ENCODE measurements at regions not wholly inside any gene's neighbourhood (a gene's known extent, or its start where the extent isn't known, plus 50 kb on each side); places are given as distances from the start of the nearest gene placed in this dataset.
"Not testable (repeated sequence)": the region's sequence is repeated elsewhere in the genome, so short reads cannot be mapped to it uniquely, and the experiment has no call there.

DNA sequence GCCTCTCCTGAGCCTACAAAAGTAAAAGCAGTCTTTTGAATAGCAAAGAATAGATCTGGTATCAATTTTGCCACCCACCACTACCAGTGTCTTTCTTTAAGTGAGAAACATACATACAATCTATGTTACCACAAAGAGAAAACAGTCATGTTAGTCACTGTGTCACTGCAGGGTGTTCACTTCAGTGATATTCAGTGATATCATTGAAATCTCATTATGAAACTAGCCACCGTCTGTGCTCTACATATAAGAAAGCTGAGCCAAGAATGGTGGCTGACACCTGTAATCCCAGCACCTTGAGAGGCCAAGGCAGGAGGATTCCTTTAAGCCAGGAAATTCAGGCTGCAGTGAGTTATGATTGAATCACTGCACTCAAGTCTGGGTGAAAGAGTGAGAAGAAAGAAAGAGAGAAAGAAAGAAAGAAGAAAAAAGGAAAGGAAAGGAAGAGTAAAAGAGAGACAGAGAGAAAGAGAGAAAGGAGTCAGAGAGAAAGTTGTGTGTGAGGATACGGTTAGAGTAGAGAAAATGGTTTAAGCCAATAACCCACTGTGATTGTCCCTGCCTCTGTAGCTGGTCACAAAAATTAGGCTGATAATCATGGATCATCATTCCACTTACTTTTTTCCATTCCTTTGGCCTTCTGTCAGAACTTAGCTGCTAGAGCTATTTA lies 847.1 kb downstream of the FAM181B start:
- DNase-seq, result no peak

- no peak for DNase-seq
These were observed 859.0 kb downstream of the FAM181B start for GRCh38 chr11:81874635-81875034.

GRCh38 chr11:81870815-81871214 lies 862.8 kb downstream of the FAM181B start:
- no peak for DNase-seq

GRCh38 chr11:81870066-81870412 lies 863.6 kb downstream of the FAM181B start:
- no peak for DNase-seq

DNA sequence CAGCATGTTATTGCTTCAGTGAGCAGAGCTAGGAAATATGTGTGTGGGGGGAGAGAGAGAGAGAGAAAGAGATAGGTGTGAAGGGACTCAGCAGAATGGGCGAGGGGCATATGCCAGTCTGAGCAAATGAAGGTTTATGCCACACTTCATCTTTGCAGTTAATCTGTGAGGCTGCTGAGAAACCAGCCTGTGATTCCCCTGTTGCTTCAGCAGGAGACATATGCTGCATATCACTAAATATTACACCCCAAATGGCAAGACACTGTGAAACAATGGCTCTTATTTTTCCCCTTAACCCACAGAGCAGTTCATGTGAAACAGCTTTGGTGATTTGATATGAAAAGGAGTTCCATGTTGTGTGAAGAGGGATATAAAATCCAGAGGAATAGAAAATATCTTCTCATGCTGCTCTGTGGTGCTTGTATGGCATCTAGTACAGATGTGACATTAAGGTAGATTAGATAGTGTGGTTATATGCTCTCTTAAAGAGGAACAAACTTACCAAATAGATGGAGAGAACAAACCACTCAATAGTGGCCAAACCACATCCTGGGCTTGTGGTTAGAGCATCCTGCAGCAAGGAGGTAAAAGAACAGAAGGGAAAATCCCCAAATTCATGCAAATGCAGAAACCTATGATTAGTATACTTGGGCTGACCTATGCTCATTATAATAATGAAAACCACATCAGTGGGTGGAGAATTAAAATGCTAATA lies 864.2 kb downstream of the FAM181B start:
- DNase-seq, result no peak

GRCh38 chr11:81866896-81867295 lies 866.8 kb downstream of the FAM181B start:
- no peak for DNase-seq

GRCh38 chr11:81857386-81857785 lies 876.3 kb downstream of the FAM181B start:
- peak; percentile 14 for DNase-seq

- no peak for DNase-seq
These were observed 879.9 kb downstream of the FAM181B start for GRCh38 chr11:81853791-81854190.

GRCh38 chr11:81852896-81853295 lies 880.8 kb downstream of the FAM181B start:
- DNase-seq, result peak; percentile 18

- DNase-seq, result peak; percentile 43
These were observed 893.3 kb downstream of the FAM181B start for GRCh38 chr11:81840380-81840779.

DNA sequence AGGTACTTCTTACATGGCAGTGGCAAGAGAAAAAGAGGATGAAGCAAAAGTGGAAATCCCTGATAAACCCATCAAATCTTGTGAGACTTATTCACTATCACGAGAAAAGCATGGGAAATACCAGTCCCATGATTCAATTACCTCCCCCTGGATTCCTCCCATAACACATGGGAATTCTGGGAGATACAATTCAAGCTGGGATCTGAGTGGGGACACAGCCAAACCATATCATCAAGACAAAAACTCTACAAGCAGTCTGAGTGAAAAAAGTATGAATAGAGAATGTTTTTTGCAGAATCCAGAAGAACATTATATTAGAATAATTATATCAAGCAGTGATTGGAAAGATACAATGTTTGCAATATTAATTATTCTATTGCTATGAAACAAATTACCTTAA lies 893.7 kb downstream of the FAM181B start:
- DNase-seq, result no peak

DNA sequence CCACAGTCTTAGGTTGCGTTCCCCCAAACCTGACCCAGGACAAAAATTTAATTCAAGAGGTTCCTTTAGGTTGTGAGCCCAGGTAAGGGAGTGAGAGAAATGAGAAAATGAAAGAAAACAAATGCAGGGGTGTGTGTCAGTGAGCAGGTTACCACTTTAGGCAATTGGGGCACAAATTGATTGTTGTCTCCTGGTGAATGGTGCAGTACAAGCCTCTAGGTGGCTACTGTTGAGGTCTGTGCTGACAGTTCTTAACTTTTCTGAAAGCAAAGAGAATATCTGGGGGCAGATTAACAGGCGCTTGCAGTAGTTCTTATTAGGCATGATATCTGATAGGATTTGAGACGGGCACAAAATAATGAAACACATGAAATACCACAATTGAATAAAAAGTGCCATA lies 894.6 kb downstream of the FAM181B start:
- no peak for DNase-seq

DNA sequence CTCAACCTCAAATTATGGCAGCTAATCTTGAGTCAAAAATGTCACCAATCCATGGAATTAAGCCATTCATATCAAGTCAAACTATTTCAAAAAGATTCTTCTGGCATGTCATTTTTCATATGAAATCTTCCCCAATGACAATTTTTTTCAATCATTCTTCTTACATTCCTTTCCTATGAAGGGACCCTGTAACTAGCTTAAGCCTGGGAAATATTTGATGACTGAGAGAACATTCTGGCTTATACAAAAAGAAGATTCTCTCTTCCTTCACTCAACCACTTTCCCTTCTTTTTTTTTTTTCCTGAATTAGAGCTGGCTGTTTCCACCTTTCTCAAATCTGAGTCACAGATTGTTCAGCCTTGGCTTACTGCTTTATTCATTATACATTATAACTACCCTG lies 903.7 kb downstream of the FAM181B start:
- no peak for DNase-seq

- DNase-seq, result no peak
These were observed 908.3 kb downstream of the FAM181B start for GRCh38 chr11:81825346-81825745.

DNA sequence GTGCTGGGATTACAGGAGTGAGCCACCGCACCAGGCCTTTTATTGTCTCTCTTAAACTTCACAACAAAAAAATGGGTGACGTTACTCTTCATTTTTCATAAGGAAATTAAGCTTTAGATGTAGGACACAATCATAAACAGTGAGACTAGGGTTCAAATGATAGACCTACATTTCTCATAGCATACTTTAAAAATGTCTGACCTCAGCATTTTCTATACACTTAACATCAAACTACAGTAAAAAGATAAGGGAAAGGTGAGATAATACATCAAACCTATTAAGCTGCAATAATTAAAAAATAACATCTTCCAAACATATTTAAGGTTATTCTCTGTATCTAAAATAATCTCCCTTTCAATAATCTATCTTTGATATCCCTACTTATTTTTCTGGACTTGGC lies 914.2 kb downstream of the FAM181B start:
- no peak for DNase-seq

DNA sequence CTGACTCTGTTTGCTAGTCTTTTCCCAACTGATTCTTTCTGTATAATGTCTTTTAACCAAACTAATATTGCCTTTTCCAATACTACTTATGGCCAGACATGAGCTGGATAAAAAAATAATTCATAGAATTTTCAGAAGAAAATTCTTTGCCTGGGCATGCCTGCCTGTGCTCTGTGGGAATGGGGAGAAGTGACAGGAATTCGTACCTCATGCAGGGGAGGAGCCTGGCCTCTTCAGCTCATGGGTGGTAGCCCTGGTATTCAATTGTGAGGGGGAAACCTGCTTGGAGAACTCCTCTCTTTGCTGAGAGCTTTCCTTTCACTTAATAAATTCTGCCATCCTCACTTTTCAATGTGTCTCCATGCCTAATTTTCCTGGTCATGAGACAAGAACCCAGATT lies 928.8 kb downstream of the FAM181B start:
- DNase-seq, result no peak

DNA sequence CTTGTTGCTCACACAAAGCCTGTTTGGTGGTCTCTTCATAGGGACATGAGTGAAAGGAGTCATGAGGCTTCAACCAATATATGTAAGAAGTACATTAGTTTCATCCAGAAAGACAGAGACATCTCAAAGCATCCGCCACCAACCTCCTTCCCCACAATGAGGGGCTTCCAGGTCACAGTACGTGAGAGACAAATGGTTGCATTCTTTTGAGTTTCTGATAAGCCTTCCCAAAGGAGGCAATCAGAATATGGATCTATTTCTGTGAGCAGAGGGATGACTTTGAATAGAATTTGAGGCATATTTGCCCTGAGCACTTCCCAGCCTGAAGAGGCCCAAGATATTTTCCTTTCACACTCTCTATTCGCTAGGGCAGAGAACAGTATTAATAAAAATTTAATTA lies 931.1 kb downstream of the FAM181B start:
- DNase-seq, result no peak

DNA sequence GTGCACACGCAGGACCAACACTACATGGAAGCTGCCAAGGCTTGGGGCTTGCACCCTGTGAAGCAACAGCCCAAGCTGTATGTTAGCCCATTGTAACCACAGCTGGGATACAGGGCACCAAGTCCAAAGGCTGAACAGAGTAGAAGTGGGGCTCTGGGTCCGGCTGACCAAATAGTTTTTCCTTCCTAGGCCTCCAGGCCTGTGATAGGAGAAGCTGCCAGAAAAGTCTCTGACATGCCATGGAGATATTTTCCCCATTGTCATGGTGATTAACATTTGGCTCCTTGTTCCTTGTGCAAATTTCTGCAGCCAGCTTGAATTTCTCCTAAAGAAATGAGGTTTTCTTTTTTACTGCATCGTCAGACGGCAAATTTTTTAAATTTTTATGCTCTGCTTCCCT lies 941.2 kb downstream of the FAM181B start:
- peak; percentile 36 for DNase-seq

- DNase-seq, result peak; percentile 12
These were observed 946.0 kb downstream of the FAM181B start for GRCh38 chr11:81787584-81788049.

GRCh38 chr11:81772166-81772565 lies 961.5 kb downstream of the FAM181B start:
- DNase-seq, result no peak

DNA sequence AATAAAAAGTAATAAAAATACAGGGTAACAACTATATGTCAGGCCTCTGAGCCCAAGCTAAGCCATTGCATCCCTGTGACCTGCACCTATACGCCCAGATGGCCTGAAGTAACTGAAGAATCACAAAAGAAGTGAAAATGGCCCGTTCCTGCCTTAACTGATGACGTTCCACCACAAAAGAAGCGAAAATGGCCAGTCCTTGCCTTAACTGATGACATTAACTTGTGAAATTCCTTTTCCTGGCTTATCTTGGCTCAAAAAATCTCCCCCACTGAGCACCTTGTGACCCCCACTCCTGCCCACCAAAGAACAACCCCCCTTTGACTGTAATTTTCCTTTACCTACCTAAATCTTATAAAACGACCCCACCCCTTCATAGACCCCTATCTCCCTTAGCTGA lies 963.8 kb downstream of the FAM181B start:
- not testable (repeated sequence) for DNase-seq

DNA sequence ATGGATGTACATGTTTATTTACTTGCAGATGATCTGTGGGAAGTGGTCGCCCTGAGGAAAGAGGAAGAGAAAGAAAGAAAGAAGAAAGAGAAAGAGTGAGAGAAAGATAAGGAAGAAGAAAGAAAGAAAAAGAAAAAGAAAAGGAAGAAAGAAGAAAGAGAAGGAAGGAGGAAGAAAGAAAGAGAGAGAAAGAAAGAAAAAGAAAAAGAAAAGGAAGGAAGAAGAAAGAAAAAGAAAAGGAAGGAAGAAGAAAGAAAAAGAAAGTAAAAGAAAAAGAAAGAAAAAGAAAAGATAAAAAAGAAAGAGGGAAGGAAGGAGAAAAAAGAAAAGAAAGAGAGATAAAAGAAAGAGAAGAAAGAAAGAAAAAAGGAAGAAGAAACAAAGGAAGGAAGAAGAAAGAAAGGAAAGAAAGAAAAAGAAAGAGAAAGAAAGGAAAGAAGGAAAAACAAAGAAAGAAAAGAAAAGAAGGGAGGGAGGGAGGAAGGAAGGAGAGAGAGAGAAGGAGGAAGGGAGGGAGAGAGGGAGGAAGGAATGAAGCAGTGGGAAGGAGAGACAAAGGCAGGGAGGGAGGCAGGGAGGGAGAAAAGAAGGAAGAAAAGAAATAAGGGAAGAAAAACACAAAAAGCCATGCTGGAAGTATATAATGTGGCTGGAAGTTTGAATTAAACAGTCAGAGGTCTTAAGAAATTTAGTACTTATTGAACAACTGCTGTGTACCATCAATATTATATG lies 976.6 kb downstream of the FAM181B start:
- no peak for DNase-seq

- DNase-seq, result no peak
These were observed 984.4 kb downstream of the FAM181B start for GRCh38 chr11:81749245-81749644.

Measured in tongue (tissue), 1 donor.